ENCODE measurements at regions not wholly inside any gene's neighbourhood (a gene's known extent, or its start where the extent isn't known, plus 50 kb on each side); places are given as distances from the start of the nearest gene placed in this dataset.
A peak's percentile ranks its signal among the peaks of the same experiment; 100 is the strongest.
"Not testable (repeated sequence)": the region's sequence is repeated elsewhere in the genome, so short reads cannot be mapped to it uniquely, and the experiment has no call there.

GRCh38 chr9:33695299-33695698 is 100.1 kb upstream of the PRSS3 start:
- no peak for DNase-seq (ENCODE audit: low read depth, low spot score)

GRCh38 chr9:33695856-33696255 is 99.5 kb upstream of the PRSS3 start:
- no peak for DNase-seq (ENCODE audit: low read depth, low spot score)

- DNase-seq (ENCODE audit: low read depth, low spot score): no peak
Measured at GRCh38 chr9:33697171-33697570, 98.2 kb upstream of the PRSS3 start.

- DNase-seq (ENCODE audit: low read depth, low spot score): no peak
Measured at GRCh38 chr9:33698267-33698666, 97.1 kb upstream of the PRSS3 start.

- DNase-seq (ENCODE audit: low read depth, low spot score): not testable (repeated sequence)
Measured at GRCh38 chr9:33700940-33701339, 94.4 kb upstream of the PRSS3 start.

GRCh38 chr9:33703430-33704102 is 91.8 kb upstream of the PRSS3 start:
- DNase-seq (ENCODE audit: low read depth, low spot score): no peak

- DNase-seq (ENCODE audit: low read depth, low spot score): not testable (repeated sequence)
Measured at GRCh38 chr9:33705440-33705839, 89.9 kb upstream of the PRSS3 start.

- DNase-seq (ENCODE audit: low read depth, low spot score): no peak
Measured at GRCh38 chr9:33708441-33708840, 86.9 kb upstream of the PRSS3 start.

GRCh38 chr9:33709269-33709668 is 86.1 kb upstream of the PRSS3 start:
- no peak for DNase-seq (ENCODE audit: low read depth, low spot score)

- DNase-seq (ENCODE audit: low read depth, low spot score): not testable (repeated sequence)
Measured at GRCh38 chr9:33711418-33711817, 83.9 kb upstream of the PRSS3 start.

GRCh38 chr9:33714989-33715388 is 80.4 kb upstream of the PRSS3 start:
- no peak for DNase-seq (ENCODE audit: low read depth, low spot score)

GRCh38 chr9:33718987-33719386 is 76.4 kb upstream of the PRSS3 start:
- DNase-seq (ENCODE audit: low read depth, low spot score): no peak

- no peak for DNase-seq (ENCODE audit: low read depth, low spot score)
Measured at GRCh38 chr9:33719581-33720374, 75.6 kb upstream of the PRSS3 start.

GRCh38 chr9:33721674-33722358 is 73.5 kb upstream of the PRSS3 start:
- peak; percentile 68 for DNase-seq (ENCODE audit: low read depth, low spot score)

- DNase-seq (ENCODE audit: low read depth, low spot score): no peak
Measured at GRCh38 chr9:33722359-33722675, 73.0 kb upstream of the PRSS3 start.

- no peak for DNase-seq (ENCODE audit: low read depth, low spot score)
Measured at GRCh38 chr9:33728613-33729012, 66.7 kb upstream of the PRSS3 start.

- DNase-seq (ENCODE audit: low read depth, low spot score): no peak
Measured at GRCh38 chr9:33731142-33731541, 64.2 kb upstream of the PRSS3 start.

- no peak for DNase-seq (ENCODE audit: low read depth, low spot score)
Measured at GRCh38 chr9:33731625-33732024, 63.7 kb upstream of the PRSS3 start.

- not testable (repeated sequence) for DNase-seq (ENCODE audit: low read depth, low spot score)
Measured at GRCh38 chr9:33734247-33734940, 61.0 kb upstream of the PRSS3 start.

GRCh38 chr9:33734941-33735835 is 60.2 kb upstream of the PRSS3 start:
- not testable (repeated sequence) for DNase-seq (ENCODE audit: low read depth, low spot score)
